ENCODE measurements at regions not wholly inside any gene's neighbourhood (a gene's known extent, or its start where the extent isn't known, plus 50 kb on each side); places are given as distances from the start of the nearest gene placed in this dataset.

GRCh38 chr1:8193840-8194406 is 124.0 kb upstream of the SLC45A1 start:
- no peak for TF ChIP-seq POLR2AphosphoS5 (IDR thresholded peaks at IDR 0.05)
- no peak for TF ChIP-seq CTCF (IDR thresholded peaks at IDR 0.05 in 8 of 11, conservative IDR thresholded peaks at IDR 0.05 in 3 of 11)

Measured in spleen (tissue), 7 donors.